ENCODE measurements at regions not wholly inside any gene's neighbourhood (a gene's known extent, or its start where the extent isn't known, plus 50 kb on each side); places are given as distances from the start of the nearest gene placed in this dataset.

DNA sequence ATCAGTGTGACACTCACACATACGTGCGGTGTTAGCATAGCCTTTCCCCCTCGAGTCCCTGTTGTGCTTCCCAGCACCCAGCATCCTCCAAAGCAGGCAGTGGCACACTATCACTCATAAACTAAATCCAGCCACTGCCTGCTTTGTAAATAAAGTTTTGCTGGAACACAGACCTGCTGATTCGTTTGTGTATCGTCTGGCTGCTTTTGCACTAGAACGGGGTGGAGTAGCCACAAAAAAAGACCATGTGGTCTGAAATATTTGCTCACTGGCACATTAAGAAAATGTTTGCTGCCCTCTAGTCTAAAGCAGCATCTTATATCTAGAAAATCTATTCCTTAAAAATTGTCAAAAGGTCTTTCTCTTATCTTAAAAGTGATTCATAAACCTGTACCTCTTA is 341.2 kb upstream of the ZFHX3 start:
- no peak for DNase-seq

DNA sequence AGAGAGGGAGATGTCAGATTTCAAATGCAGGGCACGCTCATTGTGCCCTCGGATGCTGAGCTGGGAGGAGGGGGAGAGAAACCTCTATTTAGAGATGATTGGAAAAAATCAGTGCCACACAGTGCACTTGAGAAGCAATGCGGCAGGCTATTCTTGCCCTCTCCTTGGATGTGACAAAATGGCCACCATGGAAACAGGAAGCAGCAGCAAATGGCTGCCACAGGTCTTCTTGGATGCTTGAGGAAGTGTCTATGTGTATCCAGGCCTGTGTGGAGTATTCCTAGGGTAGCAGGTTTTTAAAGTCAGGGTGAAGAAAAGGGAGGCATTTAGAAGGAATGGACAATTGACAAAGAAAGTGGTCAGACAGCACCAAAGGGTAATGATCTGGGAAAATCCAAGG is 340.1 kb upstream of the ZFHX3 start:
- no peak for DNase-seq

DNA sequence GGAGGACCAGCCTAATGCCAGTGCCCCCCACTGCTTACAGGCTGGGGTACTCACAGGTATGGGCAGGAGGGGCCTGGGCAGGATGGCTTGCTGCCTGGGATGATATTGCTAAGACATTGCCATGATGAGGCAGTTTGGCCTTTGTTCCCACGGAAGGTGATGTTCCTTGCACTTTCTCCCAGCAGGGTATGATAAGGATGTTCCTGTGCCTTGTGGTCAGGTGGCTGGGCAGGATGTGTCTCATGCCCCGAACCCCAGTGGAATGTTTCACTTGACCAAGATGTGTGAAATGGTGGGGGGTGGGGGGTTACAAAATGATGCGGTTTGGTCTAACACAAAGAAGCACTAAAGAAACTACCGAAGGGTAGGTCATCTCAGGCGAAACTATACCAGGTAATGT is 337.8 kb upstream of the ZFHX3 start:
- DNase-seq, result no peak

DNA sequence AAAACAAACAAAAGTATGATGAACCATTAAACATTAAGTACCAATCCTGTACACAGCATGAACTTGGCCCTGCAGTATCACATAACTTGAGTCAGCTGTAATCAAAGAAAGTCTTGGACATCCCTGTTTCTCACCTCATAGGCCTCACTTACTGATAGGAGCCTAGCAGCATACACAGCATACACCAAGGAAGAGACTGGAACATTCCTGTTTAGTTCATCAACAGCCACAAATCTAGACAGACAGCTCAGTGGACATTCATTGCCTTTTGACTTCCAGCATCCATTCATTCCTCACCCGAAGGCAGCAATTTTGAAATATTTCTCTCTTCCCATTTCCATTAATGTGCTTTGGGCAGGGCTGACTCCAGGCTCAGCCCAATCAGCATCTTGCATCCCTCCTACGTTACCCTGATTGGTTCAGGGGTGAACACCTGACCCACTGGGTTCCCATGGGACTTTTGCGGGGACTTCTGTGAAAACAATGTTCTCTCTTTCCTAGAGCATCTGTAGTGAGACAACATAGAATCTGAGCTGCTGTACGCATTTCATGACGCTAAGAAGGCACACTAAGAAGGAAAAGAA is 336.7 kb upstream of the ZFHX3 start:
- no peak for DNase-seq

DNA sequence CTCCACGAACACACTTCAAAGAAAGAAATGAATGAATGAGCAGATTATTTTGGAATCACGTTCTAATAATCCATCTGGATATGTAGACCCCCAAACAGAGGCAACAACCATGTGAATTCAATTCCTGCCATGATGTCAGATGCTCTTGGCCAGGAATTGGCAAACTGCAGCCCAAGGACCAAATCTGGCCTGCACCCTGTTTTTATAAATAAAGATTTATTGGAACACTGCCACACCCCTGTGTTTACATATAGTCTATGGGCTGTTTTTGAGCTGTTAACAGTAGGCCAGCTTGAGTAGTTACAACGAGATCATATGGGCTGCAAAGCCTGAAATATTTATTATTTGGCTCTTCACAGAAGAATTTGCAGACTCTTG is 336.0 kb upstream of the ZFHX3 start:
- no peak for DNase-seq

DNA sequence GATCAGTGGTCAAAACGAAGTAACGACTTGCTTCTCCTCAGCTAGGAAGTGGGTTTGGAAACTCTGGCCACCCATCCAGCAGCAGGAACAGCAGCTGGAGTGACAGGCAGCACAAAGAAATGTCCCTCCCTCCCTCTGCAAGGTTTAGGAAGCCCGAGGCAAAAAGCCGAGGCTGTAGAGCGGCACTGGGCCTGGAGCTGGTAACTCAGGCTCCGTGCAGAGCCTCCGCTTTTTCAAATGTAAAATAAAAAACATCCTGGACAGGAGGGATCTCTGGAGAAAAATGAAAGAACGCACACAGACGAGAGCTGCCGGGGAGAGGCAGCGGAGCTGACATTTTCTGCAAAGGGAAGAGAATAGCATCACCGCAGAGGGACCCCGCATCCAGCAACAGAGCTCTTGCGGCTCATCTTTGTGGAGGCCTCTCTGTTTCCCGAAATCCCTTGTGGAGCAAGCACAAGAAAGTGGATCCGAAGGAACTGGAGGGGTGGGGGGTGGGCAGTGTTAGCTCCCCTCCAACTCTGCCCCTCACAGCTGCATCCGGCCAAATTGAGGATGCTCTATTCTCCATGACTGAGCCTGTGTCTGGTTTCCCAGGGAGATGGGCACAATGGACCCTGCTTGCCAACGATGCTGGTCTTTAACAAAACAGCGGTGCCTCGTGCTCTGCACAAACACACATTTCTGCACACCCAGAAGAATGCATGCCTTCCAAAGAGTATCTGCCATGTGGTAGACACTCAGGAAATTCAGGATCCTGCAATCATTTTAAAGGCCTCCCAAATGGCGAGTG is 335.5 kb upstream of the ZFHX3 start:
- DNase-seq, result no peak

DNA sequence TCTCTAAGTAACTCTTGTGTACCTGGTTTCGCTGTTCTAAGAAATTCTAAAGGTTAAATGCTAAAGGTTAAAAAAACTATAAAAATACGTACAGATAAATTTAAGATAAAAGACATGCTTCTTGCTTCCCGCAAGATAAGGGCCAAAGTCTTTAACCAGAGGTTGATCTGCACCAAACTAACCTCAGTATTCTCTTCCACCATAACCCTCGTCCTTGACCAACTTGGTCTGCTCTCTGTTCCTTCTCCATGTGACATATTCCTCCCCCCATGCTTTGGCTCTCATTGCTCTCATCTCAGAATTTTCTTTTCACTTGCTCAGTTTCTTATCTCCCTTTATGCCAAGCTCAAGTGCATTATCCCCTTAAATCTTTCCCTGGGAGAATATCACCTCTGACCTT is 330.5 kb upstream of the ZFHX3 start:
- no peak for DNase-seq

DNA sequence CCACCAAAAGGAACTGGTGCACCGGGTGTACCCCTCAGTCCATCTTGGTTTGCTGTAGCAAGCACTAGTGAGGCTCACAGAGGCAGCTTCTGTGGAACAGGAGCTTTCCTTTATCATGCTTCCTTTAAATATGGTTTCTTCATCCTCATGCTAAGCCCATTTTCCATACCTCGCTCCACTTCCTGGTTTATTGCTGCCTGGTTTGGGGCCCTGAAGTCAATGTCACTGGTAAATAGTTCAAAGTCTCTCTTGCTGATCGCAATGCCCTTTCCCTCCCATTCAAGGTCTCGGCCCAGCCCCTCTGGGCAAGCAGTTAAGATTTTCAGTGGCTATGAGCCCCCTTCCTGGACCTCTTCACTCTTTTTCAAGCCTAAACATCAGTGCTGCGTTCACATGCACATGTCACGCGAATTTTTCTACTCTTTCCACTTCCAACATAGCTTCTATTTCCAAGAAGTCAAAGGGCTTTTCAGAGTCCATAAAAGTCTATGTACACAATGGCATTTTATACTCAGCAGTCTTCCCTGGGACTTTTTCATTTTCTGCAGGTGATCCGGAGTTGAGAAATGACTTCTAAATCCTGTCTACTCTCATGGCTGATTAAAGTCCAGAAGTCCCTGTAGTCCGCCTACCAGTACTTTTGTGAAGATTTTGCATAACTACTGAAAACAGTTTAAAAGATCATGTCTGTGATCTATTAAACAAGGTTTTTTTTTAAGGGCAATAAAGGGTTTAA is 323.8 kb upstream of the ZFHX3 start:
- no peak for DNase-seq

DNA sequence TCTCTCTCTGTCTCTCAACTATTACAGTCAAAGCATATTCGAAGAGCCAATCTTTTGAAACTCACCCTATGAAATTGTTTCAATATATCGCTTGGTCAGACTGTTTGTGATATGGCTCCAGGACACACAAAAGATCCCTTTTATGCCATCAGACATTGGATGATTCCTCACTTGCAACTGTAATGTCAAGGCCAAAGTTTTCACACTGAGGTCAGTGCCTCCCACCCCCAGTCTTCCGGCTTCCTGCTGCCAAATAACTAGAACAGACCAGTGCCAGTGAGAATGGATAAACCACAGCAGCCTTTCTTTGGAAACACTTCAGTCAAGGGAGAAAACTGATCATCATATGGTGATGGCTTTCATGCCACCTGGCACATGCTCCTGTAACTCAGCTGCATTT is 321.9 kb upstream of the ZFHX3 start:
- DNase-seq, result no peak

DNA sequence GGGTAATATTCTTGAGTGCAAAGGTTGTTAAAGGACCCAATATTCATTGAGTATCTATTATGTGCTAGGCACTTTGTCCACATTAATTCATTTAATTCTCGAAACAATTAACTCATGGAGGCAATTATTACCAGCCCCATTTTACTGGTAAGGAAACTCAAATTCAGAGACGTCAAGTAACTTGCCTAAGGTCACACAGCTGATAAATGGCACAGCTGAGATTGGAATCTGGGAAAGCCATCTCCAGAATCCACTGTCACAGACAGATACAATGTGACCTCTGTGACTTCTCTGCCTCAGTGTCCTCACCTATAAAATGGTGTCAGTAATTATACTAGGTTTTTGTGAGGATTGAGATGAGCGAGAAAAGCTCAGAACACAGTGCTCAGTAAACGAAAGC is 320.8 kb upstream of the ZFHX3 start:
- DNase-seq, result no peak

DNA sequence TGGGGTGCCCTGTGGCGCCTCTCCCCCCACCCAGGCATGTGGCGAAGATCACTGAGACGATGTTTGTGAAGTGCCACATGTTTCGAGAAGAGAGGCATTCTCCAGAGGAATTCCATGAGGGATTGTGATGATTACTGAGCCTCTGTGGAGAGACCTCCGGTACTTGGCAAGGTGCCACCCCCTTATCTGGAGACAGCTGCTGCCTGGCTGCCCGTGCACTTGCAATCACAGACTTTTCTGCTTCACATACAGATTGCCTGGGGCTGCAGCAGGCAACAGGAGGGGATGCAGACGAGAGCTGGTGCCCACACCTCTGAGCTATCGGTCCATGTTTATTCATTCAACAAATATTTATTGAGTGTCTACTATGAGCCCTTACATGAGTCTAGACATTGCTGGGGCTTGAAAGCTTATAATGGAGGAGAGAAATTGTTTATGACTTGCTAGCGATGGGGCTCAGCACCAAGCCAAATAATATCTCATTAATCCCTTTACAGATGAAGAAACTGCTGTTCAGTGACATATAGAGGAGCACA is 317.2 kb upstream of the ZFHX3 start:
- DNase-seq, result peak; percentile 29

DNA sequence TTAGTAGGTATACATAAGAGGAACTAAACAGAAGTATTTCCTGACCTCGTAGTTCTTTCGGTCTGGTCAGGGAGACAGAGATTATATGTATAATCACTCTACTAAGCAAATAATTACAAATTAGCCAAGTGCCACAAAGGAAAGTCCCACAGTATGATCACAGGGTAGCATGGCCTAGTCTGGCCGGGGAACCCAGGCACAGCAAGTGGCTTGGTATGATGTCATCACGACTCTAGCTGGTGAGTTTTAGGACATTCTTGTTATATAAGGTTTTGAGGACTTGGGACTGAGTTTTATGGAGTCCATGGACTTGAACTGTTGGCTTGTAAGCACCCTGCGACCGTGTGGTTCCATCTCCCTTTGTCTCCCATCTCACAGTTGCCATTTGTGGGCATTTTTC is 316.5 kb upstream of the ZFHX3 start:
- DNase-seq, result no peak

DNA sequence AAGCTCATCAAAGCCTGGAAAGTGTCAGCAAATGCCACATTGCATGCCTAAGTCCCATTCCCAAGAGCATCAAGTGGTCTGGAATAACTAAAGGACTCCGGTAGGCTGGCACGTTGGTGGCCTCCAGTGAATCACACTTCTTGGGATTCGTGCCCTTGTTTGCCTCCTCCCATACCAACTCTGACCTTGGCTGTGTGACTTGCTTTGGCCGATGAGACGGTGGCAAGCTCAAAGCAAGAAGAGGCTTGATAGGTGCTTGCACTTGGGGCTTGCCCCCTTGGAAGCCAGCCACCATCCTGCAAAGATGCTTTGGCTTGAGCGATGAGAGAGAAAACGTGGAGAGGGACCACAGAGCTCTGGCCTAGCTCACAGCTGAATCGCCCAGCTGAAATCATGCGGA is 313.1 kb upstream of the ZFHX3 start:
- DNase-seq, result no peak

DNA sequence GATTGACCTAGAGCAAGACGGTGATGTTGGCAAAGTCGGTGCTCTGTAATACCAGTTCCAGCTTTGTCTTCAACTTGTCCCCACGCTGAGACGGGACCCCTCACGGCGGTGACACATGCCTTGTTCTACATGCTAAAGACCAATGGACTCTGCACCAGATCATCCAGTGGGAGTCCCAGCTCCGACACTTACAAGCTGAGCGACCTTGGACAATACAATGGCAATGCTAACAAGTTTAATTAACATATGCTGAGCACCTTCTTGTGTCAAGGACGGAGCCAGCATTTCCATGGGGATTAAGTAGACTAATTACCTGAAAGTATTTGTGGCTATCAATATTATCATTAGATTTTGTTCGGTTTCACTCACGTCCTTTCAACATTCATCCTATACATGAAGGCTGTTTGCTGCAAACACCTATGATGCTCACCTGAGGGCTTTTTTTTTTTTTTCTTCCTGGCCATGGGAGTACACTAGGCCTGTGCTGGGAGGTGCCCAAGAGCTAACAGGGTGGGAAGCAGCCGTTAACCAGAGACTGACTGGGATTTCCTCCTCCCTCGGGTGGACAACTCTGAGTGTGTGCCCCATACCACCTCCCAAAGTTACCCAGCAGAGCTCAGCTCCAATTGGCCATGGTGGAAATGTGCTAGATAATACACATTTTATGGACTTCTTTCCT is 308.6 kb upstream of the ZFHX3 start:
- no peak for DNase-seq

DNA sequence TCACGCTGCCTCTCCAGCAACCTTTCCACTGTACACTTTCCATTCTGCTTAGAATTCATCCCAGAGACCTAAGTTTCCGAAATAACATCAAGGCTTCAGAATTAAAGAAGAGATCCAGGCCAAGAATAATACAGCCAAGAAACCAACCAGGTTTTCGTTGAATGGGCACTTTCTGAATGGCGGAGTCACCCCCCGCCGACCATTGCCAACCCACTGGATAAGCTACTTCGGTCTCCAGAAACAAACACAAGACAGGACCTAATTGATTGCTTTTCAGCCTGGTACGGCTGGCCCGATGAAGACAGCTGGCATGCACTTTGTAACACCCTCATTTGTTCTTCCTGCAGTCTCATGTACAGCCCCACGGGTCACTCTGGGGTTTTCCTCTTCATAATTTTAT is 308.1 kb upstream of the ZFHX3 start:
- DNase-seq, result no peak

DNA sequence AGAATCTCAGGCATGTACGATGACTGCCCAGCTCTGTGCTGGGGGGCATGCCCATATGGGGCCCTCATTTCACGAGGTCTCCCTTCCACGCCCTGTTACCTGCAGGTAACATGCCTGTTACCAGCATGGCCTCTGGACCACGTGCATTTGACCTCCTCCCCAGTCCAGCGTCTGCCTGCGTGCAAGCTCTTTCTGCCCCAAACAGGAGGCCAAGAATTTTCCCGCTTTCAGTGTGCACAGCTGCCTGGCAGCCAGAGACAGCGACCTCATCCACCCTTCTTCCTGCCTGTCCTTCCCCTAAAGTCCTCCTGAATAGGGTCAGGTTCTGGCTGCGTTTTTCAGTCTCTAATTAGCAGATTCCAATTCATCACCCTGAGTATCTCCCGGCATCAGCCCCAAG is 306.5 kb upstream of the ZFHX3 start:
- no peak for DNase-seq

DNA sequence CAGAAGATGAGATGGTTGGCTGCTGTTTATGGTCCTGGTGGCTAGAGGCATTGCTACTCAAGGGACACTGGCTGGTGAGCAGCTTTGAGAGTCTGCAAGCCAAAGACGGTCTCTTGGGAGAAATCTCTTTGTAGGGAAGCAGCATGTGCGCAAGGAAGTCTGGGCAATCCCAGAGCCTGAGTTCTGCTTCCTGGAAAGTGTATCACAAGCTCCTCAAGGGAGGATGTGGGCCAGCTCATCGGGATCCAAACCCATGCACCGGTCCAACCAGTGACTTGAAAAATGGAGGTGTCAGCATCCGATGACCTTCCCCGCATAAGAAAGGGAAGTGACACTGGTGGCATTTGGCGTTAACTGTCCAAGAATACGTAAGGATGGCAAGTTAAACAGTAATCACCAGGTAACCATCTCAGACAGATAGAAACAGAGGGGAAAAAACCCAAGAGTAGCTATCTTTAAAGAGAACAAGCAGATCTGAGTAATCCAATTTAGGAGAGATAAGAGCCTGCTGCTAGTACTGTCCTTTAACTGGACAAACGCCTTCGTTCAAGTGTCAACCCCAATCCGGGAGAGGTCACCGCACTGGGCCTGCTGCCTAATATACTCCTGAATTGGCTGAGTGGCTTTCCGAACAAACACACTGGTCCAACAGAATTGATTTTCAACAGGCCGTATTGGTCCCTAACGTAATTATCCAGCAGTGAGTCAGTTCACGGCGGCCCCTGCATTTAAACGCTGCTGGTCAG is 303.0 kb upstream of the ZFHX3 start:
- DNase-seq, result no peak

DNA sequence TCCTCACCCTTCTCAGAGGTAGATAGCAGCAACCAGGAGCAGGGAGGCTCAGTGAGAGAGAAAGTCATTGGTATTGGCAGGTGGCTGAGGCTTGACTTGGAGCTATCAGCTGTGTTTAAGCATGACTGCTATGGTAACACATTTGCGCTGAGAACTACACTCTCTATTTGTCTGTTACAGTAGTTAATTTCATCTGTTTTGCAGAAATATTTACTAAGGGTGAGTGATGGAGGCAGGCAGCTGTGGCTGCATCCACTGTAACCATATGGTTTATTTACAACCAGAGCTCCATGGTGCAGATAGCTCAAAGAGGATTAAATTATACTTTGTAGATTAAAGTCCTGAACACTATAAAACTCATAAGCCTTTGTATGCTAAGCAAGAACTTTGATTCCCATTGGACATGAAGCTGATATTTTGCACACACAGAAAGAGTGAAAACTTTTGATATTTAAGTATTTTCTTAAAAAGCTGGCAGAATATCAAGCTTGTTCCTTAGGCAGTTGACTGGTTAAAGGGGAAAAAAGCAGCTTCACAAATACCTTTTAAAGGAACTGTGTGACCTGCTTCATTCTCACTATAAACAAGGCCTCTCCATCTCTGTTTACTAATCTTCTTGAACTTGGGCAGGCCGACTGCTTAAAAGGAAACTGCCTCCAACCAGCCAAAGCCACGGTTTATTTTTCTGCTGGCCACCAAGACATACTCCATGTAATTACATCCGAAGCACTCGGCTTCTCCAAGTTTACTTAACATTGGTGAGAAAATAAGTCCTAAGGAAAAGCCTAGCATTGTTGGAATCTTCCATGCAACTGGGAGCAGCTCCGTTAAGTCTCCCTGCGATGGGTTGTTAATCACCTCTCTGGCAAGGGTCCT is 299.8 kb upstream of the ZFHX3 start:
- no peak for DNase-seq

DNA sequence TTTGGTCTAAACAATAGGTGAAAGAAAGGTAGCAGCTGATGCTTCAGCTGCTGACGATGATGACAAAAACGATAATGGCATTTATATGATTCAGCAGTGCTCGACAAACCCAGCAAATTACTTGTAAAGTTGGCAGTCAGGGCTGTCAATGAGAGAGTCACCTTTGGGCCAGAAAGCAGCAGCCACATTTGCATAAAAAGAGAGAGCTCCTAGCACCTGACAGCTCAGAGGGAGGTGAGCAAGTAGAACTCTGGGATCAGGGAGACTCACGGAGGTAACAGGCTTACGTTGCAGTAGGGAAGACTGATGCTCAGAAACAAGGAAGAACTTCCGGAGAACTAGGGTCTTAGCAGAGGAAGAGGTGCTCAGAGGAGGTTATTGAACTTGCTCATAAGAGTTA is 291.9 kb upstream of the ZFHX3 start:
- no peak for DNase-seq

DNA sequence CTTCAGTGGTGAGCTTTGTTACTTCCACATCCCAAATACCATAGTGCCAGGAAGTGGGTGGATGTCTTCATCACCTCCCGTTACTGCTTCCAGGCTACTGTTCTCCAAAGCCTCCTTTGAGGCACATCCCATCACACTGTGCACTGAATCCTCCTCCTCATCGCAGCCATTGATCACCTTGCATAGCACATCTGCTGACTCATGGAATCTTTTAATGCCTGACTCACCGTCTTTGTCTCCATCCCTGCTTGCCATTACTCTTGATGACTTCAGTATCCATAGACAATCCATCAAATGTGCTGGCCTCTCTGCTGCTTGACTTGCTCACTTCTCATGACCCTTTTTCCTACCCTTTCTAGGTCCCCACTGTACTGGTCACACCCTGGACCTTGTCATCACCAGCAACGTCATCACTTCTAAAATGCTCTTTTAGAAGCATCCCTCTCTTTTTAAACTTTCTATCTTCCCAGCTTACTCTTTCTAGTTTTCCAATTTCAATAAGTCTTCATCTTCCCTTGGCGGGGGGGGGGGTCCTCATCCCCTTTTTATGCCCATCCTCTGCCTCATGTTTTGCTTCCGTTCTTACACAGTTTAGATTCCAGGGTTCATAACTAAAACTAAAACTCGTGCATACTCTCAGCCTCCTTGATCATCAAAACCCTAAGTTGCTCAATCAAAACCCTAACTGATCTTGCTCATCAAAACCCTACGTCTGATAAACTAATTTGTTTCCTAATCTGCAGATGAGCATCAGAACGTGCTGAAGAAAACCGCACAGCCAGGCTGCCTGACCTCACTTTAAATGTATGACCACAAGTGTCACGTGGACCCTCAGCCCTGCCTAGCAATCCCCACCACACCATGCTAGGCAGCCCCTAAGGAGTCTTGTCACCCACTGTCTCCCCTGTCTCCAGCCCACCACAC is 289.7 kb upstream of the ZFHX3 start:
- no peak for DNase-seq
